Keratinocyte (primary cell): ENCODE measurements at regions not wholly inside any gene's neighbourhood (a gene's known extent, or its start where the extent isn't known, plus 50 kb on each side); places are given as distances from the start of the nearest gene placed in this dataset.

Source experiments
- DNase-seq: peaks from one replicate; pipeline ENCODE4 v3.0.0-alpha.2; 2011; ENCODE audit warnings: low read depth, missing footprints, low spot score
- FAIRE-seq: peaks from 2 replicates; lab custom pipeline; 2011; peaks lifted over from hg19 to GRCh38; lab: Jason Lieb, UNC
- H2AFZ ChIP-seq: 2 replicates; pipeline ENCODE4 v1.6.0; 2012; ENCODE audit warnings: low read length, control low read depth, inconsistent platforms; ENCODE audit not compliant: control insufficient read depth
- H3K27ac ChIP-seq: 2 replicates; pipeline ENCODE4 v1.5.1; 2011; ENCODE audit warnings: low read length; ENCODE audit not compliant: control insufficient read depth, insufficient read depth
- H3K27me3 ChIP-seq: 3 replicates; pipeline ENCODE4 v1.6.0; 2011; ENCODE audit warnings: low read length; ENCODE audit not compliant: control insufficient read depth, insufficient read depth; ENCODE audit errors: extremely low read depth
- H3K36me3 ChIP-seq, 2 experiments: 2 replicates in 1 of 2; 3 replicates in 1 of 2; pipeline ENCODE4 v1.5.1; 2011; ENCODE audit warnings: low read length in 2 of 2, mild to moderate bottlenecking in 1 of 2; ENCODE audit not compliant: control insufficient read depth in 2 of 2, insufficient read depth in 2 of 2; ENCODE audit errors: extremely low read depth in 1 of 2
- H3K4me1 ChIP-seq: 3 replicates; pipeline ENCODE4 v1.5.1; 2011; ENCODE audit warnings: low read length; ENCODE audit not compliant: control insufficient read depth, insufficient read depth; ENCODE audit errors: extremely low read depth
- H3K4me2 ChIP-seq: 3 replicates; pipeline ENCODE4 v1.6.0; 2011; ENCODE audit warnings: low read depth, low read length; ENCODE audit not compliant: control insufficient read depth, insufficient read depth; ENCODE audit errors: extremely low read depth
- H3K4me3 ChIP-seq, 3 experiments: fragments of 200-600 bp in 1 of 3; sonication (generic) in 1 of 3; 2 replicates in 2 of 3; 3 replicates in 1 of 3; pipeline ENCODE4 v1.5.1; 2011 to 2016; ENCODE audit warnings: low read length in 3 of 3, mild to moderate bottlenecking in 3 of 3, control low read depth in 2 of 3, inconsistent platforms in 1 of 3, low read depth in 1 of 3, mixed read lengths in 1 of 3, mixed run types in 1 of 3, moderate library complexity in 1 of 3; ENCODE audit not compliant: control insufficient read depth in 2 of 3, insufficient read depth in 2 of 3; ENCODE audit errors: extremely low read depth in 1 of 3
- H3K79me2 ChIP-seq: 2 replicates; pipeline ENCODE4 v1.6.0; 2012; ENCODE audit warnings: low read length; ENCODE audit not compliant: control insufficient read depth, insufficient read depth
- H3K9ac ChIP-seq: 3 replicates; pipeline ENCODE4 v1.6.0; 2011; ENCODE audit warnings: low read length; ENCODE audit not compliant: control insufficient read depth, insufficient read depth; ENCODE audit errors: extremely low read depth
- H3K9me1 ChIP-seq: 3 replicates; pipeline ENCODE4 v1.6.0; 2011; ENCODE audit warnings: low read length; ENCODE audit not compliant: control insufficient read depth, insufficient read depth; ENCODE audit errors: extremely low read depth
- H3K9me3 ChIP-seq: 2 replicates; pipeline ENCODE4 v1.5.1; 2012; ENCODE audit warnings: low read depth, low read length; ENCODE audit not compliant: control insufficient read depth
- H4K20me1 ChIP-seq: 3 replicates; pipeline ENCODE4 v1.6.0; 2011; ENCODE audit warnings: low read length; ENCODE audit not compliant: control insufficient read depth, insufficient read depth; ENCODE audit errors: extremely low read depth
- CTCF ChIP-seq, 3 experiments: IDR thresholded peaks in 1 of 3; conservative IDR thresholded peaks in 1 of 3; optimal IDR thresholded peaks in 1 of 3; 2 replicates in 2 of 3; 3 replicates in 1 of 3; pipeline versions ENCODE3 to v1.5.1; 2011; ENCODE audit warnings: low read length in 3 of 3, mild to moderate bottlenecking in 3 of 3, moderate library complexity in 2 of 3, control low read depth in 1 of 3, inconsistent platforms in 1 of 3; ENCODE audit not compliant: insufficient read depth in 2 of 3; ENCODE audit errors: extremely low read depth in 1 of 3
- EZH2 ChIP-seq: IDR thresholded peaks from one replicate; pipeline ENCODE4 v1.6.1; 2012; ENCODE audit warnings: inconsistent platforms, mild to moderate bottlenecking, low read length, moderate library complexity
- dilution Hi-C: fragments of 300-500 bp; cut with MboI; formaldehyde crosslinking; loops from one replicate; pipeline ENCODE4 v1.7.0; 2020; ENCODE audit warnings: low sequenced_read_pairs; ENCODE audit not compliant: extremely low pct_ligation_motif_present

GRCh38 chr17:11122908-11123307 lies 118.1 kb upstream of the SHISA6 start:
- Histone ChIP-seq H2AFZ (no peak overlapping the region), H3K27me3 (no peaks in the 10 kb centered on the region), H3K4me2 (no peak overlapping the region), H3K9me1 (no peaks in the 10 kb centered on the region), H3K79me2 (no peaks in the 10 kb centered on the region), H3K4me1 (no peaks in the 10 kb centered on the region), H3K9ac (no peak overlapping the region), H3K4me3 (no peak overlapping the region), H4K20me1 (no peaks in the 10 kb centered on the region), H3K36me3 (no peaks in the 10 kb centered on the region), H3K27ac (no peak overlapping the region), H3K9me3 (no peaks in the 10 kb centered on the region)
- no peak for DNase-seq
- TF ChIP-seq EZH2, result no peak
- no peak for TF ChIP-seq CTCF (optimal IDR thresholded peaks at IDR 0.05 in 1 of 3, IDR thresholded peaks at IDR 0.05 in 1 of 3, conservative IDR thresholded peaks at IDR 0.05 in 1 of 3; ENCODE audit: extremely low read depth in 1 of 3, insufficient read depth in 2 of 3, low read length in 3 of 3)
- dilution Hi-C loops, result no loop called here
- FAIRE-seq, result no peak

- no peak overlapping the region for H2AFZ ChIP-seq
- H3K27me3 ChIP-seq, result no peaks in the 10 kb centered on the region
- TF ChIP-seq CTCF (optimal IDR thresholded peaks at IDR 0.05 in 1 of 3, IDR thresholded peaks at IDR 0.05 in 1 of 3, conservative IDR thresholded peaks at IDR 0.05 in 1 of 3; ENCODE audit: extremely low read depth in 1 of 3, insufficient read depth in 2 of 3, low read length in 3 of 3), result no peak
- TF ChIP-seq EZH2, result no peak
- dilution Hi-C loops, result no loop called here
- H3K79me2 ChIP-seq, result no peaks in the 10 kb centered on the region
- no peaks in the 10 kb centered on the region for H3K9me3 ChIP-seq
- no peak overlapping the region for H3K9ac ChIP-seq
- no peak for FAIRE-seq
- H3K4me1 ChIP-seq, result no peaks in the 10 kb centered on the region
- H3K9me1 ChIP-seq, result no peaks in the 10 kb centered on the region
- H4K20me1 ChIP-seq, result no peaks in the 10 kb centered on the region
- no peak overlapping the region for H3K27ac ChIP-seq
- DNase-seq, result no peak
- H3K36me3 ChIP-seq, result no peaks in the 10 kb centered on the region
- H3K4me2 ChIP-seq, result no peak overlapping the region
- H3K4me3 ChIP-seq, result no peak overlapping the region
Measured at GRCh38 chr17:11121341-11121985, 119.5 kb upstream of the SHISA6 start.
